ENCODE measurements at regions not wholly inside any gene's neighbourhood (a gene's known extent, or its start where the extent isn't known, plus 50 kb on each side); places are given as distances from the start of the nearest gene placed in this dataset.

GRCh38 chr2:223368481-223368880 lies 233.7 kb downstream of the SCG2 start:
- H3K79me2 ChIP-seq (ENCODE audit: insufficient read depth, low read length): no peaks in the 10 kb centered on the region

More at GRCh38 chr2:223368481-223368880, 233.7 kb downstream of the SCG2 start:
- Histone ChIP-seq H2AK5ac (ENCODE audit: insufficient read length, low read length) (no peak overlapping the region), H3K23ac (ENCODE audit: insufficient read length, low read depth, low read length) (no peak overlapping the region), H4K5ac (ENCODE audit: insufficient read length, low read depth, low read length) (no peak overlapping the region), H3T11ph (ENCODE audit: low read length) (no peak overlapping the region), H3K9me3 (ENCODE audit: control insufficient read depth, low read depth, low read length) (no peaks in the 10 kb centered on the region), H3K27ac (ENCODE audit: insufficient read length, low read depth, low read length) (no peak overlapping the region), H4K20me1 (ENCODE audit: control insufficient read depth, insufficient read depth, insufficient read length) (no peaks in the 10 kb centered on the region), H3K14ac (ENCODE audit: insufficient read depth, low read length) (no peak overlapping the region), H2BK20ac (ENCODE audit: low read depth, low read length, poor library complexity, severe bottlenecking) (no peak overlapping the region), H3K79me1 (ENCODE audit: insufficient read depth, low read depth, low read length, poor library complexity, severe bottlenecking) (no peaks in the 10 kb centered on the region), H4K91ac (ENCODE audit: insufficient read length, low read depth, low read length) (no peak overlapping the region), H3K9ac (ENCODE audit: extremely low read depth, insufficient read length, low read length) (no peak overlapping the region), H2BK15ac (ENCODE audit: low read depth, low read length) (no peak overlapping the region), H3K4me1 (ENCODE audit: insufficient read depth, low read length) (no peaks in the 10 kb centered on the region), H3K23me2 (ENCODE audit: insufficient read length, low read depth, low read length, poor library complexity, severe bottlenecking) (no peaks in the 10 kb centered on the region), H3K4ac (ENCODE audit: low read depth, low read length) (no peak overlapping the region), H4K8ac (replicated peaks; ENCODE audit: insufficient read length, low read depth, low read length) (no peak overlapping the region), H2BK120ac (ENCODE audit: low read depth, low read length, poor library complexity, severe bottlenecking) (no peak overlapping the region), H3K27me3 (ENCODE audit: insufficient read depth, low read length) (no peaks in the 10 kb centered on the region), H2BK5ac (ENCODE audit: insufficient read length, low read length) (no peak overlapping the region), H2AFZ (ENCODE audit: low read length) (no peak overlapping the region), H3K56ac (ENCODE audit: insufficient read length, low read depth, low read length) (no peak overlapping the region), H3K18ac (ENCODE audit: insufficient read length, low read depth, low read length) (no peak overlapping the region), H3K4me2 (ENCODE audit: insufficient read depth, insufficient read length, low read length) (no peak overlapping the region), H2BK12ac (ENCODE audit: insufficient read length, low read depth, low read length) (no peak overlapping the region)
- WGBS (ENCODE audit: extremely low coverage, insufficient read length, low lambda C conversion rate): no CpG with 5 or more reads among the region's 2 CpGs
- Mint-ChIP-seq H3K4me3 (no peak overlapping the region), H3K4me1 (no peaks in the 10 kb centered on the region), H3K27ac (no peak overlapping the region), H3K9me3 (no peaks in the 10 kb centered on the region), H3K27me3 (ENCODE audit: low read depth) (peaks cover 10% of the 10 kb centered on the region), H3K36me3 (ENCODE audit: insufficient read depth in 1 of 3, low read depth in 3 of 3) (no peaks in the 10 kb centered on the region)
- DNase-seq: no peak
- no peak for TF ChIP-seq CTCF (conservative IDR thresholded peaks at IDR 0.05)

Data from H9 (cell line).